ENCODE measurements at regions not wholly inside any gene's neighbourhood (a gene's known extent, or its start where the extent isn't known, plus 50 kb on each side); places are given as distances from the start of the nearest gene placed in this dataset.

- DNase-seq (no peak), ATAC-seq (ENCODE audit: low read depth) (no peak)
- Histone ChIP-seq H3K9me1 (ENCODE audit: insufficient read depth, low read length) (no peaks in the 10 kb centered on the region), H3K27me3 (ENCODE audit: control insufficient read depth, insufficient read depth, low read length) (no peaks in the 10 kb centered on the region), H3K56ac (ENCODE audit: extremely low read depth, insufficient read depth, low read length) (no peak overlapping the region), H3K36me3 (ENCODE audit: control insufficient read depth, insufficient read depth, low read length) (no peaks in the 10 kb centered on the region), H3K79me1 (ENCODE audit: low read depth in 1 of 2, low read length in 2 of 2) (no peaks in the 10 kb centered on the region), H4K8ac (ENCODE audit: low read depth in 2 of 2, low read length in 2 of 2) (no peak overlapping the region), H3K23ac (ENCODE audit: low read depth, low read length) (no peak overlapping the region), H2BK15ac (ENCODE audit: low read depth, low read length) (no peak overlapping the region), H2BK20ac (ENCODE audit: low read depth, low read length) (no peak overlapping the region), H2BK5ac (ENCODE audit: low read depth, low read length, poor library complexity, severe bottlenecking) (no peak overlapping the region), H3K4me1 (ENCODE audit: control insufficient read depth, insufficient read depth, low read length) (no peaks in the 10 kb centered on the region), H2AK5ac (ENCODE audit: low read depth, low read length) (no peak overlapping the region), H2AFZ (replicated peaks; ENCODE audit: low read length, poor library complexity) (no peak overlapping the region), H3K27ac (ENCODE audit: insufficient read depth, low read length) (no peak overlapping the region), H3K4me2 (ENCODE audit: low read depth, low read length) (no peak overlapping the region), H3K4me3 (ENCODE audit: insufficient read depth, low read depth, low read length) (no peak overlapping the region), H2BK120ac (ENCODE audit: low read depth, low read length) (no peak overlapping the region), H4K20me1 (ENCODE audit: insufficient read depth, low read length) (no peaks in the 10 kb centered on the region), H3K9me3 (ENCODE audit: control insufficient read depth, insufficient read depth, low read length) (peaks cover 2% of the 10 kb centered on the region; the same call in 1 of the 2 replicates), H3K4ac (ENCODE audit: low read depth, low read length) (no peak overlapping the region), H3K9ac (ENCODE audit: low read depth, low read length) (no peak overlapping the region), H4K91ac (ENCODE audit: insufficient read depth, low read depth, low read length) (no peak overlapping the region), H4K5ac (ENCODE audit: low read depth, low read length) (no peak overlapping the region), H3K18ac (ENCODE audit: low read depth, low read length) (no peak overlapping the region), H3K14ac (replicated peaks; ENCODE audit: low read depth, low read length) (no peak overlapping the region), H2AK9ac (replicated peaks; ENCODE audit: low read depth, low read length, poor library complexity) (no peak overlapping the region)
- ChIA-PET POLR2A (ENCODE audit: unreplicated experiment) (no interaction called here), CTCF (no interaction called here)
- in situ Hi-C loops (cut with MboI; ENCODE audit: low sequenced_read_pairs) (no loop called here), dilution Hi-C loops (cut with HindIII; ENCODE audit: low sequenced_read_pairs, unreplicated experiment) (no loop called here), intact Hi-C loops (cut with micrococcal nuclease) (no loop called here)
- WGBS, 2 experiments (ENCODE audit: extremely low coverage in 2 of 2, insufficient read length in 1 of 2) = no CpG with 5 or more reads among the region's 4 CpGs
- no peak for TF ChIP-seq NFE2L2 (IDR thresholded peaks at IDR 0.05; ENCODE audit: low read depth, low read length)
- TF ChIP-seq CTCF (conservative IDR thresholded peaks at IDR 0.05; ENCODE audit: low read depth, low read length) = no peak
- no peak for TF ChIP-seq MXI1 (IDR thresholded peaks at IDR 0.05; ENCODE audit: borderline replicate concordance, low read depth, low read length)
- no peak for TF ChIP-seq FOS (IDR thresholded peaks at IDR 0.05; ENCODE audit: low read depth, low read length)
- TF ChIP-seq CEBPB (IDR thresholded peaks at IDR 0.05; ENCODE audit: low read depth, low read length) = no peak
- TF ChIP-seq POLR2A (IDR thresholded peaks at IDR 0.05; ENCODE audit: low read depth, low read length) = no peak
- no peak for TF ChIP-seq ELK1 (IDR thresholded peaks at IDR 0.05; ENCODE audit: borderline replicate concordance, low read depth, low read length)
- TF ChIP-seq CHD1 (IDR thresholded peaks at IDR 0.05; ENCODE audit: low read depth, low read length) = no peak
- BruUV-seq (replicated peaks) = no TSS peak
Measured at GRCh38 chr2:126413079-126413478, 242.9 kb upstream of the GYPC start.

Measured in IMR-90 (cell line).